Activated CD4-positive, CD25-positive, alpha-beta regulatory T cell (primary cell): ENCODE measurements at regions not wholly inside any gene's neighbourhood (a gene's known extent, or its start where the extent isn't known, plus 50 kb on each side); places are given as distances from the start of the nearest gene placed in this dataset.
"Not testable (repeated sequence)": the region's sequence is repeated elsewhere in the genome, so short reads cannot be mapped to it uniquely, and the experiment has no call there.

ENCODE experiments used
- DNase-seq, 4 experiments: peaks; one replicate each; lab custom pipeline; 2025; lab: John Stamatoyannopoulos, UW

- no peak for DNase-seq
These were observed 171.9 kb upstream of the ELL2 start for GRCh38 chr5:96133341-96134079.

DNA sequence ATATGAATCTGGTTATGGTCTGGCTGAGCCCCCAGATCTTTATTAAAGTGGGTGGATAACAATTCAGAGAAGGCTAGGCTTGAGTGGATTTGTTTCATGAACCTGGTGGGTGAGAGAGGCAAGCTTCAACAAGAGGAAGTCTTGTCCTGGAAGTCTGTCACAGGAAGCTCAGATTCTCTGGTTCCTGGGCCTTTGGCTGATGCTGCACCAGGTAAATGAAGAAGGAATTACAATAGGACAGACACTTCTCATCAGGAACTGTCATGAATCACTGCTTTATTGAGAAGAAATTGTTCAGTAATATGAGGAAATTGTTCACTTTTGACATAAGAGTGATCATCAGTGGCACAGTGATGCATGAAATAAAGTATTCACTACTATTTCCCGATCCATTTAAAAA lies 167.6 kb upstream of the ELL2 start:
- no peak for DNase-seq

GRCh38 chr5:96128204-96128864 lies 166.7 kb upstream of the ELL2 start:
- no peak for DNase-seq

DNA sequence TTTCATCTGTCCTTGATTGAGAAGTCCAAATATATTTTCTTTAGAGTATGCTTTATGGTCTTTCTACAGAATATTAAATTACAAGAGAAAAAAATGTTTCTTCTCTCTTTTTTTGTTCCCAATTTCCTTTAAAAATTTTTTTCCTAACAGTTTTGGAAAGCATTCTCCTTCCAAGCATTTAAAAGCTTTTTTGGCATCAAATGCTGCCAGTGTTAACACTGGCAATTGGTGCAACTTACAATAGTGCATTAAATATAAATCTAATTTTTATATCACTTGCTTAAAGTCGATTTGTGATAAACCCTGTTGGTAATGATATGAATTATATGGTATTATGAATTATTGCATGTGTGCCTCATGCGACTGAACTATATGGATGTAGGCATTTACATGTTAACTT lies 165.9 kb upstream of the ELL2 start:
- no peak for DNase-seq

GRCh38 chr5:96125231-96125891 lies 163.7 kb upstream of the ELL2 start:
- DNase-seq, result no peak

GRCh38 chr5:96124589-96124988 lies 162.9 kb upstream of the ELL2 start:
- no peak for DNase-seq

DNA sequence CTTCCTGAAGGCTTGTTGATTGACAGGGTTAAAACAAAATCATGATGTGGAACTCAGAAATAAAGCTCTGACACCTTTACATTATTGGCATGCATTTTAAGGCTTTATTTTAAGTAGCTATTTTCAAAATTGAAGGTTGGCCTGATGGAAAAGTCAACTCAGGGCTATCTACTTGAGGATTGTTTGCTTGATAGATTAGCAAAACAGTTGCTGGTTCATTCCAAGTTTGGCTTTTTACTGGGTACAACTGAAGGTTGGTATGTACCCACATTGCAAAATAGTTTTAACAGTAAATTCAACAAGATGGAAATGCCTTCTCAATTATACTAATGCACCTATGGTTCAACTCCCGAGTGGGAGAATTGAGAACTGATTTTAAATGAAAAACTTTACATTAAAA lies 161.8 kb upstream of the ELL2 start:
- DNase-seq, result no peak

GRCh38 chr5:96121364-96121763 lies 159.7 kb upstream of the ELL2 start:
- no peak for DNase-seq

GRCh38 chr5:96120120-96120519 lies 158.5 kb upstream of the ELL2 start:
- DNase-seq, result no peak

GRCh38 chr5:96117771-96118651 lies 156.4 kb upstream of the ELL2 start:
- DNase-seq, result no peak

DNA sequence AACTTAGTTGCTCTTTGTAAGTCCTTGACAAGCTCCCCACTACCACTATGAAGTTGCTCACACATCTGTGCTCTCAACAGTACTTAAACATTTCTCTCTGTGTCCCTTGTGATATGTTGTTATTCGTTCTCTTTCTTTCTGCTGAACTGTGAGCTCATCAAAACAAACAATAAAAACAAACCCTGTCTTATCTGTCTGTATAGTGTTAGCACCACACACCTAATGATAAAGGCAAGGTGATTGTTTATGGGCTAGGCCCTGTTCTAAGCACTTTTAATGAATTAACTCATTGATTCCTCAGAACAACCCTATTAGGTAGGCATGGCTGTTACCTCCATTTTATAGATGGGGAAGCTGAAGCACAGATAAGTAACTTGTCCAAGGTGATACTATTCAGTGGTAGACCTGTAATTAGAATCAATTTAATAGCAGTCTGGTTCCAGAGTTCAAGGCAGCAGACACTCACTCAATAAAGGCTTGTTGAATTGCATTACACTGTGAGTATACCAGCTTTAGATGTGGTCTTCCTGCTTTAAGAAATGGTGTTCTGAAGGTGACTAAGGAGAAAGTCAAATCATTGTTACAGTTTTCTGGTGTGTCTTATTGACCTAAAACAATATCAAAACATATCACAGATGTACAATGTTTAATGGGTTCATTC lies 153.6 kb upstream of the ELL2 start:
- no peak for DNase-seq

DNA sequence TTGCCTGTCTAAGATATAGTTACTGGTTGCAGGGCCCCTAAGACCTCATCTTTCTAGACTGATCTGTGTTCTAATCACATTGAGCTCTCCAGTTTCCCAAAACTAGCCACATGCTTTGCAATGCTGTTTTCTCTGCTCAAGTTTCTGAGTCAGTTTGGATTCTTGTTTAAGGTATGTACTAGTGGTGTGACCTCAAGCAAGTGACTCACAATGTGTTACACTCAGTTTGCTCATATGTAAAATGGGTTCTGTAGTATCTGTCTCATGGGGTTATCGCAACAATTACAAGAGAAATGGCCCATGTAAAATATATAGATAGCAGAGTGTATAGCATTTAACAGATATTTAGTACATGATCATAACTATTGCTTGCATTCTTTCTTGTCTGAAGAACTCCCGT lies 153.1 kb upstream of the ELL2 start:
- DNase-seq, result no peak

DNA sequence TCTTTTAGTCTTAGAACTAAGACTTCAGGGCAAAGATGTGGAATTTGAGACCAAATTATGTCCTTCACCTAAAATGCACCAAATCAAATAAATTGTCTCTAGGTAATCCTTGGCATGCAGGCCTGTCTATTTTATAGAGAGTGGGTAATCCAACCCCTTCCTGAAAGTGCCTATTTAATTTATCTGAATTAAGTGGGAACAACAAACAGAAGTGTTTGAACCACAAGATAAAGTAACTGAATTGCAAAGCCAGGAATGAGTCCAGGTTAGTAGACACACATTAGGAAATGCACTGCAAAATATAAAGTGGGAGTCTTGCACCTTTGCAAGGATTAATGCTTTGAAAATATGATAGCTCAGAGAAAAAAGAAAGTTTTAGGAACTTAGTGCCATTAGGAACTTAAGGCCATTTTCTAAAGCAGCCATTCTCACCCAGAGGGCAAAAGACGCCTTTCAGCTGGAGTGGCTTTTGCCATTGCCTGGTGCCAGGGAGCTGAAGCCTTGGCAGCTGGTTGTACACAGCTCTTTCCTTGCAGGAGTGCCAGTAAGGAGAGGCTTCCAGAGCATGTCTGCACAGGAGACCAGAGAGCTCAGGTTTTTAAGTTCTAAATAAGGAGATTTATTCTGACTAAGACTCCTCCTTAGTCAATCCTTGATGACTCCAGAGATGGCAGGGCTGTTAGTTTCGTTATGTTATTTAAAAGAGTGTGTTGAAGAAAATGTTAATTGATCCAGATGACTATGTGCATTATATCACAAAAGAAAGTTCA lies 151.7 kb upstream of the ELL2 start:
- no peak for DNase-seq

- no peak for DNase-seq
These were observed 151.1 kb upstream of the ELL2 start for GRCh38 chr5:96112703-96113102.

- no peak for DNase-seq
These were observed 150.5 kb upstream of the ELL2 start for GRCh38 chr5:96112123-96112670.

- no peak for DNase-seq
These were observed 149.6 kb upstream of the ELL2 start for GRCh38 chr5:96111080-96111756.

DNA sequence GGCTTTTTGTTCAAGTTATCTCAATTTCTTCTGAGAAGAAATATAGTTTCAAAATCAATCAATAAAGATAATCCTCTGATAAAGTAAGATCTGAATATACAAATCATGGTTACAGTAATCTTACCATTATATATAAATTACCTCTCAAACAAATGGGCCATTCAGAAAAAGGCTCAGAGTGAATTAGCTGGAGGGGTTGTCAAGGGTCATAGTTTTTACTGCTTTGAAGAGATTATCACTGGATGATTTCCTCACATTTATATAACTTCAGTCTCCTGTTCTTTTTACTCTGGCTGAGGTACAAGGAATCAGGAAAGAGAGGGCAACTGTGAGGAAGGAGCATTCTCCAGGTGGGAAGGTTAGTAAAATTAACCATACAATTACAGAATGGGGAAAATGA lies 148.6 kb upstream of the ELL2 start:
- DNase-seq, result no peak

GRCh38 chr5:96108629-96109028 lies 147.0 kb upstream of the ELL2 start:
- DNase-seq, result not testable (repeated sequence)

- not testable (repeated sequence) for DNase-seq
These were observed 142.2 kb upstream of the ELL2 start for GRCh38 chr5:96103829-96104228.
